Fibroblast of pulmonary artery (primary cell): ENCODE measurements at regions not wholly inside any gene's neighbourhood (a gene's known extent, or its start where the extent isn't known, plus 50 kb on each side); places are given as distances from the start of the nearest gene placed in this dataset.

Source experiments
- DNase-seq: peaks from one replicate; pipeline ENCODE4 v3.0.0-alpha.2; 2010; ENCODE audit warnings: low read depth
- H3K4me3 ChIP-seq: replicated peaks from 2 replicates; pipeline ENCODE4 v1.5.1; 2011; ENCODE audit warnings: low read depth, mild to moderate bottlenecking, control low read depth, low read length, moderate library complexity
- CTCF ChIP-seq: IDR thresholded peaks from 2 replicates; pipeline ENCODE4 v1.5.1; 2011; ENCODE audit warnings: mild to moderate bottlenecking, control low read depth, low read length, inconsistent platforms; ENCODE audit errors: missing control alignments

GRCh38 chr5:81846301-81846700 lies 95.4 kb upstream of the SSBP2 start:
- H3K4me3 ChIP-seq = no peak overlapping the region
- no peak for TF ChIP-seq CTCF
- DNase-seq = no peak

- DNase-seq = no peak
- no peak for TF ChIP-seq CTCF
- H3K4me3 ChIP-seq = no peak overlapping the region
These were observed 92.9 kb upstream of the SSBP2 start for GRCh38 chr5:81843845-81844244.

GRCh38 chr5:81842795-81843398 lies 92.0 kb upstream of the SSBP2 start:
- DNase-seq = no peak
- no peak for TF ChIP-seq CTCF
- no peak overlapping the region for H3K4me3 ChIP-seq

GRCh38 chr5:81839034-81839433 lies 88.1 kb upstream of the SSBP2 start:
- no peak for DNase-seq
- H3K4me3 ChIP-seq = no peak overlapping the region

GRCh38 chr5:81838307-81838906 lies 87.5 kb upstream of the SSBP2 start:
- H3K4me3 ChIP-seq = no peak overlapping the region
- peak; percentile 66 for DNase-seq
- TF ChIP-seq CTCF = peak; percentile 71

More at GRCh38 chr5:81839034-81839433, 88.1 kb upstream of the SSBP2 start:
- TF ChIP-seq CTCF = no peak

- no peak overlapping the region for H3K4me3 ChIP-seq
- no peak for TF ChIP-seq CTCF
- DNase-seq = no peak
These were observed 86.9 kb upstream of the SSBP2 start for GRCh38 chr5:81837667-81838306.

GRCh38 chr5:81835814-81836367 lies 85.0 kb upstream of the SSBP2 start:
- DNase-seq = peak; percentile 23
- no peak for TF ChIP-seq CTCF
- H3K4me3 ChIP-seq = no peak overlapping the region
